OCI-LY7 (cell line): ENCODE measurements at regions not wholly inside any gene's neighbourhood (a gene's known extent, or its start where the extent isn't known, plus 50 kb on each side); places are given as distances from the start of the nearest gene placed in this dataset.

Source experiments
- BruUV-seq: library from RNA; stranded (reverse); fragments of 400-500 nt; replicated peaks from 2 replicates; lab custom pipeline; 2021; lab: Mats Ljungman, UMichigan
- CTCF ChIA-PET: fragments of 300-600 bp; sonication (Branson Sonifier 250); formaldehyde crosslinking; loops from one replicate; lab custom pipeline; 2022; ENCODE audit warnings: antibody characterized with exemption; ENCODE audit not compliant: unreplicated experiment; lab: Charles Lee
- POLR2A ChIA-PET: fragments of 300-600 bp; sonication (Branson Sonifier 250); formaldehyde crosslinking; loops from one replicate; lab custom pipeline; 2022; ENCODE audit warnings: antibody characterized with exemption; lab: Charles Lee
- DNase-seq: peaks from one replicate; pipeline ENCODE4 v3.0.0-alpha.2; 2015; ENCODE audit warnings: low spot score
- H2AFZ ChIP-seq: fragments of 200-600 bp; sonication (generic), shearing (Covaris generic); 2 replicates; pipeline ENCODE4 v1.6.1; 2014; ENCODE audit warnings: mild to moderate bottlenecking, antibody characterized with exemption, low read length, moderate library complexity
- H3K27ac ChIP-seq: fragments of 200-600 bp; sonication (generic); 2 replicates; pipeline ENCODE4 v1.5.1; 2014; ENCODE audit warnings: mixed run types, low read depth, mild to moderate bottlenecking, moderate library complexity, low read length, inconsistent platforms; ENCODE audit not compliant: poor library complexity, severe bottlenecking
- H3K36me3 ChIP-seq: fragments of 200-600 bp; sonication (generic); 2 replicates; pipeline ENCODE4 v1.6.1; 2014; ENCODE audit warnings: mild to moderate bottlenecking, antibody characterized with exemption, low read length, moderate library complexity, mixed read lengths; ENCODE audit not compliant: insufficient read depth
- H3K4me1 ChIP-seq: fragments of 200-600 bp; sonication (generic); 2 replicates; pipeline ENCODE4 v1.5.1; 2014; ENCODE audit warnings: mild to moderate bottlenecking, low read length; ENCODE audit not compliant: insufficient read depth, poor library complexity, severe bottlenecking
- H3K4me2 ChIP-seq: fragments of 200-600 bp; sonication (generic); 2 replicates; pipeline ENCODE4 v1.6.1; 2014; ENCODE audit warnings: mild to moderate bottlenecking, low read length
- H3K4me3 ChIP-seq: fragments of 200-600 bp; sonication (generic); 2 replicates; pipeline ENCODE4 v1.5.1; 2014; ENCODE audit warnings: mild to moderate bottlenecking, low read depth, low read length; ENCODE audit not compliant: poor library complexity, severe bottlenecking
- H3K79me2 ChIP-seq: fragments of 200-600 bp; sonication (generic); 2 replicates; pipeline ENCODE4 v1.6.1; 2016; ENCODE audit warnings: low read depth, mild to moderate bottlenecking, low read length, moderate library complexity, mixed read lengths; ENCODE audit not compliant: insufficient read depth
- H3K9me2 ChIP-seq: fragments of 200-600 bp; sonication (generic); 2 replicates; pipeline ENCODE4 v1.6.1; 2016; ENCODE audit warnings: mild to moderate bottlenecking, low read length, mixed read lengths; ENCODE audit not compliant: insufficient read depth
- H3K9me3 ChIP-seq: fragments of 200-600 bp; sonication (generic); 2 replicates; pipeline ENCODE4 v1.6.1; 2014; ENCODE audit warnings: mild to moderate bottlenecking, mixed run types, low read length, mixed read lengths
- H4K20me1 ChIP-seq: fragments of 200-600 bp; sonication (generic); 2 replicates; pipeline ENCODE4 v1.6.1; 2014; ENCODE audit warnings: mild to moderate bottlenecking, antibody characterized with exemption, low read length, moderate library complexity, mixed read lengths; ENCODE audit not compliant: insufficient read depth
- EZH2phosphoT487 ChIP-seq: fragments of 200-600 bp; sonication (generic); IDR thresholded peaks from 2 replicates; pipeline ENCODE4 v1.6.1; 2018; ENCODE audit warnings: low read depth, borderline replicate concordance, mild to moderate bottlenecking, mixed run types, antibody characterized with exemption, low read length, moderate library complexity, mixed read lengths
- intact Hi-C: fragments of 100-400 bp; cut with micrococcal nuclease; formaldehyde crosslinking; loops from one replicate; pipeline ENCODE4 v1.10.0; 2022; ENCODE audit not compliant: unreplicated experiment
- TF ChIP-seq, protein P1 (sequence below): fragments of 200-600 bp; sonication (generic); conservative IDR thresholded peaks from 2 replicates; pipeline ENCODE4 v1.5.1; 2014; ENCODE audit warnings: mild to moderate bottlenecking, antibody characterized with exemption, low read length, moderate library complexity, mixed read lengths

DNA sequence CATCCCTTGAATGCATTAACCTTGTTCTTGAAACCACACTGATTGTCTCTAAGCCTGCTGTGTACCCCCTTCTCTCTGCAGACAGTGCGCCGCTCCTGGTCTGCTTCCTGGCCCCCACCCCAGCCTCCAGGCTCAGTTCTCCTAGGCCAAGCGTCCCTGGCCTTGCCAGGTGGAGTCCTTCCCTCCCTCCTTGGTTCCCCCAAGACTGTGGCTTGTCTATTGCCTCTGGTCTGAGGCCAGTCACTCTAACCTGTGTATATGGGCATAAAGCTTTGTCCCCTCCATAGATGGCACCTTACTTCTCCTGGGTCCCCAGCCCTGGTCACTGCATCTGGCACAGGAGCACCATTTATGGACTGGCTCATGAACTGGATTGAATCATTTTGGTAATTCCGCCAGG is 133.5 kb upstream of the EEPD1 start:
- H3K27ac ChIP-seq: no peak overlapping the region
- POLR2A ChIA-PET: interaction anchor here (0.6 to 0.8 kb wide), 2 partner anchors 16 to 131 kb away, joined by 3 read pairs; no protein-coding TSS in a partner anchor
- no peaks in the 10 kb centered on the region for H3K36me3 ChIP-seq
- intact Hi-C loops: no loop called here
- no peak for TF ChIP-seq EZH2phosphoT487
- TF ChIP-seq, protein P1, sequence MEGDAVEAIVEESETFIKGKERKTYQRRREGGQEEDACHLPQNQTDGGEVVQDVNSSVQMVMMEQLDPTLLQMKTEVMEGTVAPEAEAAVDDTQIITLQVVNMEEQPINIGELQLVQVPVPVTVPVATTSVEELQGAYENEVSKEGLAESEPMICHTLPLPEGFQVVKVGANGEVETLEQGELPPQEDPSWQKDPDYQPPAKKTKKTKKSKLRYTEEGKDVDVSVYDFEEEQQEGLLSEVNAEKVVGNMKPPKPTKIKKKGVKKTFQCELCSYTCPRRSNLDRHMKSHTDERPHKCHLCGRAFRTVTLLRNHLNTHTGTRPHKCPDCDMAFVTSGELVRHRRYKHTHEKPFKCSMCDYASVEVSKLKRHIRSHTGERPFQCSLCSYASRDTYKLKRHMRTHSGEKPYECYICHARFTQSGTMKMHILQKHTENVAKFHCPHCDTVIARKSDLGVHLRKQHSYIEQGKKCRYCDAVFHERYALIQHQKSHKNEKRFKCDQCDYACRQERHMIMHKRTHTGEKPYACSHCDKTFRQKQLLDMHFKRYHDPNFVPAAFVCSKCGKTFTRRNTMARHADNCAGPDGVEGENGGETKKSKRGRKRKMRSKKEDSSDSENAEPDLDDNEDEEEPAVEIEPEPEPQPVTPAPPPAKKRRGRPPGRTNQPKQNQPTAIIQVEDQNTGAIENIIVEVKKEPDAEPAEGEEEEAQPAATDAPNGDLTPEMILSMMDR: no peak
- CTCF ChIA-PET: no interaction called here
- no peaks in the 10 kb centered on the region for H3K79me2 ChIP-seq
- no peaks in the 10 kb centered on the region for H4K20me1 ChIP-seq
- no TSS peak for BruUV-seq
- H2AFZ ChIP-seq: no peak overlapping the region
- no peak overlapping the region for H3K4me3 ChIP-seq
- H3K4me1 ChIP-seq: no peaks in the 10 kb centered on the region
- no peak overlapping the region for H3K4me2 ChIP-seq
- no peaks in the 10 kb centered on the region for H3K9me2 ChIP-seq
- H3K9me3 ChIP-seq: no peaks in the 10 kb centered on the region
- DNase-seq: no peak

DNA sequence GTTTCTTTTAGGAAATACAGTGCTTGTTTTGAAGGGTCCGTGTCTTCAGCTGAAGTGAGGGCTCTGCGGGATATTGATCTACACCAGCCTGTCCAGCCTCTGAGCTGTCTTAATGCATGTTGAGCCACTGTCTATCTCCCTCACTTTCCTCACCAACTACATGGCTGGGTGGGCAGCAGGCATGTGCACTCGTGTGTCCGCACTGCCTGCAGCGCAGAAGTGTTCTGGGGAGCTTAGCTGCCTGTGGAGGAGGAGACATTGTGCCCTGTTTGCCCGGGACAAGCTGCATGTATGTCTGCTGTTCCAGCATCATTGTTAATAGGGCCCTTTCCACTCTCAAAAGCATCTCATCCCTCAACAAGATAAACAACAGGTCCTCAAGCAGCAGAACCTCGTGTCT is 133.1 kb upstream of the EEPD1 start:
- no TSS peak for BruUV-seq
- POLR2A ChIA-PET: interaction anchor here (0.6 to 0.8 kb wide), 2 partner anchors 15 to 131 kb away, joined by 3 read pairs; no protein-coding TSS in a partner anchor
- H4K20me1 ChIP-seq: no peaks in the 10 kb centered on the region
- intact Hi-C loops: no loop called here
- TF ChIP-seq, protein P1: no peak
- TF ChIP-seq EZH2phosphoT487: no peak
- no peak for DNase-seq
- no peak overlapping the region for H3K4me2 ChIP-seq
- H2AFZ ChIP-seq: no peak overlapping the region
- no peaks in the 10 kb centered on the region for H3K36me3 ChIP-seq
- H3K9me2 ChIP-seq: no peaks in the 10 kb centered on the region
- H3K79me2 ChIP-seq: no peaks in the 10 kb centered on the region
- H3K4me1 ChIP-seq: no peaks in the 10 kb centered on the region
- no peak overlapping the region for H3K27ac ChIP-seq
- CTCF ChIA-PET: interaction anchor here (0.5 kb wide), 1 partner anchor 219 kb away, joined by 4 read pairs; the partner anchor contains the start of gene SEPTIN7
- no peaks in the 10 kb centered on the region for H3K9me3 ChIP-seq
- H3K4me3 ChIP-seq: no peak overlapping the region

DNA sequence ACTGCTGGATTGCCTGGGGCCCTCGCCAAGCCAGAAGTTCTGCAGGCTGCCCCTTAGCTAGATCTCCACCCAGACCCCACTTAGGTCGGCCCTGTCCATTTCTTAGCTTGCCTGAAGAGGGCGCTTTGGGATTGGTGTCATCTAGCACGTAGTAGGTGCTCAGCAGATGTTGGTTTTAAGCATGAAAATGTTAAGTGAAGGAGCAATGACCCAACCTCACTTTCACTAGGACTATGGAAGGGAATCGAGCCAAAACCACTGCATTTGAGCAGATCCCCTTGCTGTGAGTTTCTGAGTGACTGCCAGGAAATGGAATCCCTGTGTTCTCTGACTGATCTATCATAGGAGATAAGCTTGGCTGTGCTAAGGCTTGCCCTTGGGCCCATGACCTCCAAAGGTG is 131.7 kb upstream of the EEPD1 start:
- peak; percentile 19 for DNase-seq
- CTCF ChIA-PET: no interaction called here
- Histone ChIP-seq H3K9me3 (0 out of 2 replicates have a peak, but pooled peaks cover 5% of the 10 kb centered on the region), H3K9me2 (no peaks in the 10 kb centered on the region), H3K4me1 (no peaks in the 10 kb centered on the region), H3K4me2 (no peak overlapping the region), H4K20me1 (no peaks in the 10 kb centered on the region), H3K4me3 (no peak overlapping the region), H3K79me2 (no peaks in the 10 kb centered on the region), H3K36me3 (no peaks in the 10 kb centered on the region), H3K27ac (no peak overlapping the region), H2AFZ (no peak overlapping the region)
- no TSS peak for BruUV-seq
- POLR2A ChIA-PET: interaction anchor here (0.6 kb wide), 2 partner anchors 62 to 267 kb away, joined by 3 to 4 read pairs; no protein-coding TSS in a partner anchor
- TF ChIP-seq EZH2phosphoT487: no peak
- TF ChIP-seq, protein P1: peak; percentile 78
- intact Hi-C loops: loop anchor here (1.0 kb wide), 1 partner anchor 270 kb away; no protein-coding TSS in a partner anchor
